GM19328 (cell line): ENCODE measurements at regions not wholly inside any gene's neighbourhood (a gene's known extent, or its start where the extent isn't known, plus 50 kb on each side); places are given as distances from the start of the nearest gene placed in this dataset.
"Not testable (repeated sequence)": the region's sequence is repeated elsewhere in the genome, so short reads cannot be mapped to it uniquely, and the experiment has no call there.

Experiments
- ATAC-seq: cut with Tn5 transposase; IDR thresholded peaks from one replicate; pipeline ENCODE4 v1.9.1; 2021; ENCODE audit warnings: mild to moderate bottlenecking, moderate library complexity; ENCODE audit not compliant: unreplicated experiment

DNA sequence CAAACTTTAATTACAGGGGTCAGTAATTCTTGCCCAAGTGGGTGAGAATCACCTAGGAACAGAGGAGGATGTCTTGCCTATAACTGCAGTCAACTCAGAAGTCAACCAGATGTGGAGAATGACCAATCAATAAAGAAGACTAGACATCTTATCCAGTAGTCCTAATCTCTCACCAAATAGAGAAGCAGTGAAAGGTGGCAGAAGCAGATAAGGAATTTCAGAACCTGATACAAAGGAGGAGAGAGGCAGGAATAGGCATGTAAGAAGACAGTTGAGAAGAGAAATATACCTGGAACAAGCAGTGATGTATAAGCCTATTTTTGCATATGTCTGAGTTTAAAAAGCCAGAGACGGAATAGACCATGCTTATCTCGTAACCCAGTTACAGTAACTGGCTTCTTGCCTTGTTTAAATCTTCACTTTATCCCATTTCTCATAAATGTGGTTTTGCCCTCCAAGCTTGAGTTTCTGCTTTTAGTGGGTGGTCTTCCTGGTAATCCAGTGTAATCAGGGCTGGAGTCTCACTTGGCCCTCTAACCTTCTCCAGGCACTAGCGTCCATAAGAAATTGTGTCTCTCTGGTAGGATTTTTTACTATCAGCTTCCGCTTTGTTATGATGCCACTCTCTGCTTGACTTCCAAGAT is 401.0 kb downstream of the SUCLG1 start:
- no peak for ATAC-seq

DNA sequence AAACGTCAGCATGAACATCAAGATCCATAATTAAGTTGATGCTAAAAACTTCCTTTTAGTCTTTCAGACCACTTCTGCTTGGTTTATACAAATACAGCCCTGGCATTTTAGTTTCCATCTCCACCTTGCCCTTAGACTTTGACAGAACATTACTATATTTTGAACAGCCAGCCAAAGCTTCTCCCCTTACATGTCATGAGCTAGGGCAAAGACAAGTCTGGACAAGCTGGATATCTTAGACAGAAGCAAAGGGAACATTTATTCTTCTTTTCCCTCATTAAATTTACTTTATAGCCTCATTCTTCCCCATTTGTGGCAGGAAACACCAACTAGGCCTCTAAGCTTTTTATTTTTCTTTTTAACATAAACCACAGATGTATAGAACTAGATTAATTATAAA is 403.3 kb downstream of the SUCLG1 start:
- ATAC-seq: no peak

DNA sequence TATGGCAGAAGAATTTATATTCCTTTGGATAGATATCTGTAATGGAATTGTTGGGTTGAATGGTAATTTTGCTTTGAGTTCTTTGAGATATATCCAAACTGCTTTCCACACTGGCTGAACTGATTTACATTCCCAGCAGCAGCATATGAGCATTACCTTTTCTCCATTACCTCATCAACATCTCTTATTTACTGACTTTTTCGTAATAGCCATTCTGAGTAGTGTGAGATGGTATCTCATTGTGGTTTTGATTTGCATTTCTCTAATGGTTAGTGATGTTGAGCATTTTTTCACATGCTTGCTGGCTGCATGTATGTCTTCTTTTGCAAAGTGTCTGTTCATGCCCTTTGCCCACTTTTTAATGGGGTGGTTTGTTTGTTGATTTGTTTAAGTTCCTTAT is 404.5 kb downstream of the SUCLG1 start:
- ATAC-seq: not testable (repeated sequence)

DNA sequence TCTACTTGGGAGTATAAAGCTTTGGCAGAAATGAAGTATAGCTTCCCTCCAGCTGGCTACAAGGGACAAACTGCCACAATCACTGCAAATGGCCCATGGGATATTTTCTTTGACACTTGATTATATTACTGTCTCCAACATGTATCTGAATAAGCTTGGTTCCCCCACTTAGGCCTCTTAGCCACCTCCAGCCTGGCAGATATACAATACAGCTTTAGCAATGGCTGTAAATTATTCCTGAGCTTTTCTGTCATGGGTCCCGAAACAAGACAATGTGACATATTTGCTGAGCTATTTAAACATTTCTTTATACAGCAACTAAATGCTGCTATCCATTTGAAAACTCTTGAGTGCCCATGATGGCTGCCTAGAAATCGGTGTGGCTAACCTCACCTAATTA is 406.2 kb downstream of the SUCLG1 start:
- no peak for ATAC-seq

DNA sequence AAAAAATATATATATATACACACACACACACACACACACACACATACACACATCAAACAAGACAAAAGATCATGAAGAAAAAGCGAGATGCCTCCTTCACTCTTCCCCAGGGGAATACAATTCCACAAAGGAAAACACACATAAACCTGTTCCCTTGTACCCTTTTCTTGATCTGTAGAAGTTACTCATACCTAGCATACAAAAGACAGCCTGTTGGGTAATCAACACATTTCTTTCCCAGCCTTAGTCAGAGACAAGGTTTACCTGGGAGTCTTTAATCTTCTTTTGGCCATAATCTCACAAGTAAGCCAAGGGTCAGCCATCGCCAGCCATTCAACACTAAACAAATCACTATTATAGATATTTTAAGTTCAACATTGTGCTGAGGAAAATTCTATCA is 407.0 kb downstream of the SUCLG1 start:
- no peak for ATAC-seq

DNA sequence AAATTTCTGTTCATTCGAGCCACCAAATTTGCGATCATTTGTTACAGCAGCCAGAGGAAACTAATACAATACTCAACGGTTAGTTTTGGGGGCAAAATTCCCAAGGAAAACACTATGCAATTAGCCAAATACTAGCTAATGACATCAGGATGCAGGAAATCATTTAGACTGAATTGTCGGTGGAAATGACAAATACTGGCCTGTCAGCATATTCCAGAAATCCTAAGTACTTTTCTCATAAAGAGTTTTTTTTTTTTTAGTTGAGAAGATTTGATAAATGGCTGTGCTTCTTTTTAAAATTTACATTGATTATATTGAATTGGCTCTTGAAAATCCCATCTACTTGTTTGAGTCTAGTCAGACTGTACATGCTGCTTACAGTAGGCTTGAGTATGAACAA is 410.1 kb downstream of the SUCLG1 start:
- no peak for ATAC-seq

DNA sequence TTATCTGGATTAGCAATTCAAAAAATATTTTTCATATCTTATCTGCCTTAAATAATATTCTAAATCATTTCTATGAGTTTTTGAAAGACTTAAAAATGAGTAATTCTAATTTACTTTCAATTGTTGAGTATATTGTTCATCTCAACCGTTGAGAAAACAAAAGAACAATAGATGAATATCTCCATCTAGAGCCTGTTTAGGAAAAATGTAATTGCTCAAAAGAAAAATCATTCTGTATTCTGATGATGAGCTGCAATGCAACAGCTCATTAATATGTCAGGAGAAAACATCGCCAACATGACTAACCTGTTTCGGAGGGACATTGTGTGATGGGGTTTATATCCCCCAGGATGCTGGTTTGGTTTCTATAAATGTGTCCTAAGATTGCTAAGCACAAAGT is 417.6 kb downstream of the SUCLG1 start:
- ATAC-seq: no peak

DNA sequence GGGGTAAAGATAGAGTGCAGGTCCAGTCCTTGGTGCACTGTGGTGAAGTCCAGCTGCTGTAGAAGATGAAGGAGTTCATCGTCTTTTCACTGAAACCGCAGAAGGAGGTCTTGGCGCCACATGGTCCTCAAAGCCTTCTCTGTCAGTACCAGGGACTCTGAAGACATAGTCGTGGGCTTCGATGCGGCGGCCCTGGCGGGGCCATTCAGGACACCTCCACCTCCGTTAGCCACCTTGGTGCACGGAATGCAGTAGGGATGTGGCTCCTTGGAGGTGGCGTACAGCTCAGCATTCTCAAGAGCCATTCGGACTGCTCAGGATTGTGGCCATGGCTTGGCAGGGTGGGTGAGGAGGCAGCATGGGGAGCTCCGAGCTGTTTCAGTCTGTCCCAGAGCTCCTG is 418.8 kb downstream of the SUCLG1 start:
- ATAC-seq: no peak

DNA sequence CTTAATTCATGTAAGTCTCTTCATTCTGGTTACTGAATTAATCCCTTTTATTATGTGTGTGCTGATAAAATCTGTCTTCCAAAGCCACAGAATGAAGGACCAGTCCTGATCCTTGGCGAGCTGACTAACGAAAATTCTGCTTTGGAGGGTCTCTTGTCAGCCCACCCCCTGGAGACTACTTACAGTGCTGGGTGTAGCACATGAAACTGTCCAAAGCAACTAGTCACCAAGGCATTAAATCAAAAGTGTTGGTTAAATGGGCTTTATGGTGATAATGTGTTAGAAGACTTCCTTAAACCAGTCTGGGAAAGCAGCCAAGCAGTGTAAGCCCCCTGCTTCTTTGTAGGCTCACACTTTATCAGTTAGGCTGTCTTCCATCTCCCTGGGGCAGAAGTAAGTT is 420.2 kb downstream of the SUCLG1 start:
- no peak for ATAC-seq

DNA sequence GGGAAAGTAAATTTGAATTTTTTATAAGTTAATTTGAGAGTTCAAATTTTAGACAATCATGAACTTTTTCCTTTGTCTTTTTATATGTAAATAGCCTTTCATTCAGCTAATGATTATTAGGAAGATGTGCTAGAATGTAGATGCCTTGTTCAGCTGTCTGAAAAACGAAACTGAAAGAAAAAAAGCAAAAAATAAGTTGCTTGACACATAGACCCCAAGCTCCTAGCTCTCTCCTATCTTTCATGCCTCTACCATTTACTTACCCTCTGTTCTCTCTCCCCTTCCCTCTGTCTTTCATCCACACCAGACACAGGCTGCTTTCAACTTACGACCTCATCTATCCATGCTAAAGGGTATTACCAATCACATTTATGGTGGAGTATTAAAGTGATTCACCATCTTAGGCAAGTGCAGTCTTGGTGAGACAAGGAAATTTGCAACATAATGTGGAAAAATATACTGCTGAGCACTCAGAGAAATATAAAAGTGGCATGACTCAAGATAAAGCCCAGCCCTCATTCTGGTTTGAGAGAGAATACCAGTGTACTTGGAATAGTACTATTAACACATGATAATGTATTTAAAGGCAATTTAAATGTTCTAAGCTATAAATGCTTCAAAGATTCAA is 425.6 kb downstream of the SUCLG1 start:
- no peak for ATAC-seq

DNA sequence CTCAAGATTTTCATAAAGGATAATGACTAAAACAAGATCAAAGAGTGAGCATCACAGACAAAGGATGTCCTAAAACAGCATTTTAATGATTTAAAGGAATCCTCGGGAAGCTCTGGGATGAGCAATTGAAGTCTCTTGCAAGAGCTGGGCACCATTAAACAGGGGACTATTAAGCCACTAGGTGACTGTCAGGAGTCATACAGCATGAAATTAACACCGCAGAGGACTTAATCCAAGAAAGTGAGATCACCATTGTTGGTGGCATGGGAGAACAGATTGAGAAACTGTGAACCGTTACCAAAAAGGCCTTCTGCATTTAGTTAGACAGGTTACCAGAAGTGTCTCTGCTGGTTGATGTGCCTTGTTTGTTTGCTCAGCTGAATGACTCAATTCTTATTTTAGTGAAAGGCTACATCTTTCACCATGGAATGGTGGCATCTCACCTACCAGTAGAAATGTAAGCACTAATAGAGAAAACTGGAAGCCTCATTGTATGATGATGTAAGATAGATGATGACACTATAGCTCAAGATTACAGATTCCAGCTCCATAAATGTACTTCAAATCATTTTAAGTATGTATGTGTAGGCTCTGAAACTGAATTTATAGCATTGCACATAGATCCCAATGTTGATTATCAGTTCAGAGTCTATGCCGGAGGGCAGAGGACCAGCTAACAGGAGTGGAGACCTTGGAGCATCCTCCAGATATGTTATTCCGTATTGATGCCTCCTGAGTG is 427.6 kb downstream of the SUCLG1 start:
- no peak for ATAC-seq

DNA sequence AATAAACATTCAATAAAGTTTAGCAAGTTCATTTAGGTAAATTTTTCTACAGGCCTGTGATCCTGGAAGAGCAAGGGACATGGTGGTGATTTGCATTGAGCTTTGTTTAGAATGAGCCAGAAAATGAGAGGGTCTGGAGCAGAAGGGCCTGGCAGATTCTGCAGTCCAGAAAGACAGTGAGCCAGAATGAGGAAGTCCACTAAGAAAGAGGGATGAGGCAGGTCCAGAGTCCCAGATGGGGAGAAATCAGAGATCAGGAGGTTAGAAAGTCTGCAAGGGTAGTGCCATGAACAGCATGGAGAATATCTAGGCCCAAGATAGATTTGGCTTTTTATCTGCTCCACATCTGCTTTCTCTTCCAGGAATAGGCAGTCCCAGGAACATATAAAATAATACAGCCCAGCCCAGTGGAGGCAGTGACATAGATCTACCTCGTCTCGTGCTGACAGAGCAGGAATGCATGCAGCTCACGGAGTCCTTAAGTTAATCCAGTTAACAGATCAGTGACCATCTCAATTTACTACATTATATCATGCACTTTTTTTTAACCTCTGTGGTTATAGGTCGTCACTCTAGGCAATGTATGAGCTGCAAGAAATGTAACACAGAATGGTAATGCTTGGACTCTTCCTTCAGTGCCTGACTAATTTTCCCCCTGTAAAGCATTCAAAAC is 429.0 kb downstream of the SUCLG1 start:
- ATAC-seq: no peak

DNA sequence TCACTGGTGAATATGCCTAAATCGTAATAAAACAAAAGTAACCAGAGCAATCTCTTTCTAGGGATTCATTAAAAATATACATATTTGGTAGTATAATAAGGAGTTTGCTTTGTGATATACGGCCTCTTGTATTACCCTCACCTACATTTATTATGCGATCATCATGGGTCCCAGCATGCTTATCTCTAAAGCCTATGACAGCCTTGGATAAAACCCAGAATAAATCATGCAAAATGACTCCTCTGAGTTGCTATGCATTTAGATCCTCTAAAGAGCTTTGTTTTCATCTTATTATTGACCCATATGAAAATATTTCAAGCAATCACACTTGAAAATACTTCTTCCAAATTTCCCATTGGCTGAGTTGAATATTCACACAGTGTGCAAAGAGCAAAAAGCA is 432.3 kb downstream of the SUCLG1 start:
- ATAC-seq: no peak

DNA sequence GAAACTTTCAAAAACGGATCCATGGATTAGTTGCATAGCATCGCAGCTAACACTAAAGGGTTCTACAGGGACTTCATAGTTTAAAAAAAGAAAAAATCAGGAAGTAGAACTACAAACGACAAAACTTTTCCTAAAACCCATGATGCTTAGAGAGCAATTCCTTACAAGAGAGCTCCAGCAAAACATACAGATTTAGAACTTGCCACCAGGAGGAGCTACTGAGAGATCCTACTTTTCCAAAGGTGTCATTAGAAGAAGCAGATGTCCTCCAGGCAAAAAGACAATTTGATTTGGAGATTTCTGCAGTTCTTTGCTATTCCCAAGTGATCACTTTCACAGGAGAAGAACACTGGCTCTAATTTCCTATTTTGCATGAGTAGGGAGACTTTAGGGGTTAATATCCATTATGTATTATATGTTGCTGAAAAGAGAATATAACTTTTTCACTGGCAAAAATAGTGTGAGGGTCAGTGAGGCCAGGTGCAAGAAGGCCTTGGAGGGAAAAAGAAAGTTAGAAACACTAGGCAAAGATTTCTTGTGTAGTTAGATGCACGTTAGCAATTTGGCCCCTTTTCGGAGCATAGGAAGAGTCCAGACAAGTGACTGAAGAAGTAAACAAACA is 436.2 kb downstream of the SUCLG1 start:
- no peak for ATAC-seq

DNA sequence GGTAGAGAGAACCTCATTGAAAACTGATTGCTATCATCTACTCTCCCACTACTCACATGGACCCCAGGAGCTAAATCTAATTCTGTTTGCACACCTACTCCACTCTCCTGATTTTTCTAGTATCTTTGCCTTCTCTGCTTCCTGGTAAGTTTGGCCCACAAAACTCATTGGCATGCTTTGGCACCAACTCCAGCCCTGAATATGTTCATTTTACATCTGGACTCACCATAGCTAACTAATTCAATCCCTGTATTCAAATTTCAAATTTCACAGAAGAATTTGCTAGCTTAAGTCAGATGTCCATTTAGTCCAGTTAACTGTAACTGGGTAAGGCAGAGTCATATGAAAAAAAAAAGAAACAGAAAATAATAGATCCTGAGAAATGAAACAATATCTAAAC is 442.1 kb downstream of the SUCLG1 start:
- no peak for ATAC-seq

DNA sequence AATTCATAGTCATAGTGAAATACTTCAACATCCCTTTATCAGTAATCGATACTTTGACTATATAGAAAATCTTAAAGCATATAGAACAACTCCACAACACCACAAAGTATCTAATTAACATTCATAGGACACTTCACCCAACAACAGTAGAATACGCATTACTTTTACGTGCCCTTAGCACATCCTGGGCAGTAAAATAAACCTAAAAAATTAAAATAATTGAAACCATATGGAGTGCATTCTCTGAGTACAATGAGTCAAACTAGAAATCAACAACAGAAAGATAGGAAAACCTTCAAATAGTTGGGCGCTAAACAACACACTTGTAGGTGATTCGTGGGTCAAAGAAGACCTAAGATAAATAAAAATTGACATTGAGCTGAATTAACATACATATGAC is 442.9 kb downstream of the SUCLG1 start:
- no peak for ATAC-seq

DNA sequence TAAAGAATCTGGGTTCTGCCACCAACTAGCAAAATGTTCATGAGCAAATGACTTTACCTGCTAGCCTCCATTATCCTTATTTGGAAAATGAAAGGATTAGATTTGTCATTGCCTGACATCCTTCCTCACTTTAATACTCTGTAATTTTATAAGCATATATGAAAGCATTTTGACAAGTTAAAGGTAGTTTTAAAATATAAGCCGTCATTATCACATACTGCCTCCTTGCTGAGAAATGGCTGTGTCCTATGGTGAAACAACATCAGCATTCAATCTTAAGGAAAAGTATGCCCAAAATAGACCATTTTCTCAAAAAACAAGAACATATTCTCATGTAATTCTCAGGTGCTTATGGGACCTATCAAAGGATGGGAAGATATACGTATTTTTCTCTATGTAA is 461.2 kb downstream of the SUCLG1 start:
- no peak for ATAC-seq

DNA sequence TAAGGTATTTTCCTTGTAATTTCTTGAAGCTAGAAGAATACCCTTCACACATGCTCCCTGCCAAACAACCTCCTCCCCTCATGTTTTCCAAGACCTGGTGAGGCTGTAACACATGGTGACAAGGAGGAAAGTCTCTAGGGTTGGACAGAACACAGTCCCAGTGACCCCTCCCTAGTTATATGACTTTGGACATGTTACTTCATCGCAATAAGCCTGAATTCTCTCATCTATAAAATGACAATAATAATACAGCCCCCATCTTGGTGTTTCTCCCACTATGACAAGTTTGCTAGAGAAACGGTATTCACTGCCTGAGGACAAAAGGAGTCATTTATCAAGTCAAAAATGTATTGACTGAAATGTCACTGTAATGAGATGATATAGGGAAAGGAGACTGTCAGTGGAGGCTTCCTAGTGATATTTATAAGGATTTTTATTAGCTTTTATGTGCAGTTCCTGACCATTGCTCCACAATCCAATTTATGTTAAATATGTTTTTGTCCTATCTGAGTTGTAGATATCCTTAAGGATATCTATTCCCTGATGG is 464.4 kb downstream of the SUCLG1 start:
- no peak for ATAC-seq

DNA sequence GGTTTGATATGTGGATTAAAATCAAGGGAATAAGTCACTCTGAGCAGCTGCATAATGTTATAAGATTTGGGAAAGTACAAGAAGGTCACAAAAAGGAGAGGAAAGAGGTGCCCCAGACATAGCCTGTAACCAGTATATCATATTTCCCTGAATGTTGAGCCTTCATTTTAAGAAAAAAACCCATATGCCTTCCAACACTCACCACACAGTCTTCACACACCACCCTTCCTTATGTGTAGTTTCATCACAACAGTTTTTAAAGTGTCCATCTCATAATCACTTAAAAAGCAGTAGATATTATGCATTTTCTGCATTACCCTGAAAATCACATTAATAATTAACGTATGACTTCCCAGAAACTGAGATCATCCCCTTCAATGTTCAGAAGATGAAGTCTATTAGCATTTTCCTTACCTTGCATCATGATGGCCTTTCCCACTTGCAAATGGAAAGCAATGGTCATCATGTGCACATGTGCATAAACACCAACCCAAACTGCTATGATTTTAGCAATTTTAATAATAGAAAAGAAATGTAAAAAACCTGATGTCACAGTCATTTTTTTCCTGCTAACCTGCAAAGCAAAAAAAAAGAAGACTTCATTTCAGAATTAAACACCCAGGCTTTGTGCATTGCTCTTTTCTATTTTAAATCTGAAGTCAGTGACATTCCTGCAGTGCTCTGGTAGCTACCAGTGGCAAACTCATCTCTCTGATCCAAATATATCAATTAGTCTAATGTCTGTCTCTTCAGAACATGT is 465.0 kb downstream of the SUCLG1 start:
- no peak for ATAC-seq

DNA sequence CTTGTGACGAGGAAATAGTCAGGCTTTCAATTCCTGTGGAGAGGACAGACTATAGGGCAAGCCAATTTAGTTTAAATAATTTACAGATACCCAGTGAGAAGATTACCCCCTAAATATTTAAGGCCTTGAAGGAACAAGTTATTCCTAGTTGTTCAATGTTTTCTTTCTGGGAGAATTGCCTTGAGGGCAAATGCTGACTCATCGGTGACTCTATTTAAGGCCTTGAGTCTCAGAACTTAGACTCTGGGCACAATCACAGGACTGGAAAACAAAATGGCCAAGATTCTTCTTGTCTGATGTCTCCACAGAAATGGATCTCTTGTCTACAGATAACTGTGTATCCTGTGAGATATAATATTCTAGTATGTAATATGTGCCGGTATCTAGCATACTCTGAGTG is 467.1 kb downstream of the SUCLG1 start:
- no peak for ATAC-seq
